HG02884 (cell line): ENCODE measurements at regions not wholly inside any gene's neighbourhood (a gene's known extent, or its start where the extent isn't known, plus 50 kb on each side); places are given as distances from the start of the nearest gene placed in this dataset.
"Not testable (repeated sequence)": the region's sequence is repeated elsewhere in the genome, so short reads cannot be mapped to it uniquely, and the experiment has no call there.

ENCODE experiments used
- ATAC-seq: cut with Tn5 transposase; IDR thresholded peaks from one replicate; pipeline ENCODE4 v1.9.1; 2021; ENCODE audit warnings: mild to moderate bottlenecking, moderate library complexity; ENCODE audit not compliant: unreplicated experiment

DNA sequence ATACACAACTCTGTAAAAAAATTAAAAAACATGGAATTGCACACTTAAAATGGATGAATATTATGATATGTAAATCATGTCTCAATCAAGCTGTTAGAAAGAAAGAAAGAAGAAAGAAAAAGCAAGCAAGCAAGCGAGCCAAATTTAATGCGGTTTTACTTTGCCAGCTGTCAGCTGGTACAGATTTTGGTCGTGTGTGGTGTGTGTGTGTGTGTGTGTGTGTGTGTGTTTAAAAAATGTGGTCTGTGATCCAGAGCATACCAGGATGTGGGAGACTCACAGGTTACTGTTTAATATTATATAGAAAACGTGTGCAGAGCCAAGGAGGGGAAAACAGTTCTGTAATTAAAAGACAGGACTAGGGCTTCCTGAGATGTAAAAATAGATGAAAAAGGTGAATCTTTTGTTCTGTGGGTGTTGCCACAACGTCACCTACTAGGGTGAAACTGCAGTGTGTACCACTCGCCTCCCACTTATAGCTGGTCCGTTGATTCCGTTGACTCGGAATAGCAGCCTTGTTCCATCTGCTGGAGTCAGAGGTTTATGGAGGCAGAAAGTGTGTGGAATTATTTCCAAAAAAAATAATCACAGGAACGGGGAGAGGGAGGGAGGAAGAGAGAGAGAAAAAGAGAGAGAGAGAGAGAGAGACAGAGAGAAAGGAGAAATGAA lies 197.7 kb downstream of the BCAS1 start:
- no peak for ATAC-seq

GRCh38 chr20:53872081-53872541 lies 198.3 kb downstream of the BCAS1 start:
- no peak for ATAC-seq

GRCh38 chr20:53871541-53871940 lies 198.9 kb downstream of the BCAS1 start:
- ATAC-seq: no peak

DNA sequence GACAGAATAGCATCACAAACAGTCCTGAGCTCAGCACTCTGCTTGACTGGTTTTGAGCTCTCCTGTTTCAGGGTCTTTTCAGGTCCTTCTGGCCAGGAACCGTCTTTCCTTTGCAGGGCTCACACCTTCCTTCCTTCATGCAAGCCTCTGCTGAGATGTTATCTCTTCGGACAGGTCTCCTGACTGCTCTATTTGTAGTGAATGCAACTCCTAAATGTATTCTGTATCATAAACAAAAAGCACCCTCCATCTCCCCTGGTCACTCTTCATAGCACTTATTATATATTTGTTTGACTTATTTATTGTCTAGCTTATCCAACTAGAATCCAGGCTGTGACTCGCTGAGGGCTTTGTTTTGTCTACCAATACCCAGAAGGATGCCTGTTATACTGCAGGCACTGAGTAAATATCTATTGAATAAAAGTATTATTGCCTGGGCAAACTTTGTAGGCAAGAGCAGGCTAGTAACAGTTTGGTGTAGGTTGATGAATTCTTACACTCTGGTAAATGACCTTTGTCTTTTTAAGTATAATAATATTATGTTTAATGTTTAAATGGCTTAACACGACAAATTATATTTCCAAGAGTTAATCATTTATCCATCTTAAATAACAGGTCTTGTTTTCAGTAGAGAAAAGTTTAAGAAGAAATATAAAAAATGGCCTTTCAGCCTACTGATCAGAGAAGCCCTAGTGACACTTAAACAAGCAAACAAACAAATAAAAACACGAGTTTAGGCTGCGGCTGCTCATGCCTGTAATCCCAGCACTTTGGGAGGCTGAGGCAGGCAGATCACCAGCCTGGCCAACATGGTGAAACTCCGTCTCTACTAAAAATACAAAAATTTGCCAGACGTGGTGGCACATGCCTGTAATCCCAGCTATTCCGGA lies 199.7 kb downstream of the BCAS1 start:
- ATAC-seq: no peak

DNA sequence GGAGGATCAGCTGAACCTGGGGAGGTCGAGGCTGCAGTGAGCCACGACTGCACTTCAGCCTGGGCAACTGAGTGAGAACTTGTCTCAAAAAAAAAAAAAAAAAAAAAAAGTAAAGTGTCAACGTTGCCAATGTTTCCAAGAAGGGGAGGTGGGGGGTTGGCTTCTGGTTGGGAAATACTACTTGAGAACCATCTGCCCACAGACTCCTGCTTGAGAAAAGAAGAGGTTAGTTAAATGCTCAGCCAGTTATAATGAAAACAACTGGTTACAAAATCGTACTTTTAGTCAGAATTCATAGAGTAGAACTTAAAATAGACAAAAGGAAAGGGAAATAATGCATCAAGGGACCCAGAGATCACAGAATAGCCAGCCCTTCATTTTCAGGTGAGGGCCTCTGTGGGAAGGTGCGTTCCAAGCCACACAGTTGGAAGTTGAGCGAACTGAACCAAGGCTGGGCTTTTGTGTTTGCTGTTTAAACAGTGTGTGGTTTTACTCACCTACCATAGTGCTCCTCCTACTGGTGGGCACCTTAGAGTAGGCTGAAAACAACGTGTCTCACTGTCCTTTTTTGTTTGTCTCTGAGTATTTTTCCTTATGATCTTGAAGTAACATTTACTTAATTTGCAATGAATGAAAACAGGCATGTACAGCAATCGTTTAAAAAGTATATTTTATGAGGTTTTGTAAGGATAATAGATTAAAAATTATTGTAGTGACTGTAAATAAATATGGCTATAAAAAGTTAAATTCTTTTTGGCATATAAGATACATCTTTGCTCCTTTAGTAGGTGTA lies 200.7 kb downstream of the BCAS1 start:
- ATAC-seq: peak; percentile 59

DNA sequence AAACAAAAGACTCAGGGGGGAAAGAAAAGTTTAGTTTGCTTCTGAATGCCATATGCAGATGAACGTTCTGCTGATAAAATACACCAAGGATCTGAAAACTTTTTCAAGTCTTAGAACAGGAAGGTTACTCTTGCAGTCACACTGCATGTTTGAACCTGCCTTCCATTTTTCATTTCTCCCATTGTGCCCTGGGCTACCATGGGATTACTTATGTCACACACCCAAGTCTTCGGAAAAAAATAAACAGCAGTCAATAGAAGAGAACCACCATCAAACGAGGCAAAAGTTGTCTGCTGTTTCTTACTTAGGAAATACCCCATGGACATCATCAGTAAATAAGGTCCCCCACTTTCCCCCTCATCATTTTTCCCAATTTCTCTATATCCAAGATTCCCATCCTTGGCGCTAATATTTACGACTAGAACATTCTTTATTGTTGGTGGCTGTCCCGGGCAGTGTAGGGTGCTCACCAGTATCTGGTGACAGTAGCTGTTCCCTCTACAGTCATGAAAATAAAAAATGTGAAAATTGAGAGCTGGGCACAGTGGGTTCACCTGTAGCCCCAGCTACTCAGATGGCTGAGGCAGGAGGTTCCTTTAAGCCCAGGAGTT lies 202.5 kb downstream of the BCAS1 start:
- ATAC-seq: no peak

DNA sequence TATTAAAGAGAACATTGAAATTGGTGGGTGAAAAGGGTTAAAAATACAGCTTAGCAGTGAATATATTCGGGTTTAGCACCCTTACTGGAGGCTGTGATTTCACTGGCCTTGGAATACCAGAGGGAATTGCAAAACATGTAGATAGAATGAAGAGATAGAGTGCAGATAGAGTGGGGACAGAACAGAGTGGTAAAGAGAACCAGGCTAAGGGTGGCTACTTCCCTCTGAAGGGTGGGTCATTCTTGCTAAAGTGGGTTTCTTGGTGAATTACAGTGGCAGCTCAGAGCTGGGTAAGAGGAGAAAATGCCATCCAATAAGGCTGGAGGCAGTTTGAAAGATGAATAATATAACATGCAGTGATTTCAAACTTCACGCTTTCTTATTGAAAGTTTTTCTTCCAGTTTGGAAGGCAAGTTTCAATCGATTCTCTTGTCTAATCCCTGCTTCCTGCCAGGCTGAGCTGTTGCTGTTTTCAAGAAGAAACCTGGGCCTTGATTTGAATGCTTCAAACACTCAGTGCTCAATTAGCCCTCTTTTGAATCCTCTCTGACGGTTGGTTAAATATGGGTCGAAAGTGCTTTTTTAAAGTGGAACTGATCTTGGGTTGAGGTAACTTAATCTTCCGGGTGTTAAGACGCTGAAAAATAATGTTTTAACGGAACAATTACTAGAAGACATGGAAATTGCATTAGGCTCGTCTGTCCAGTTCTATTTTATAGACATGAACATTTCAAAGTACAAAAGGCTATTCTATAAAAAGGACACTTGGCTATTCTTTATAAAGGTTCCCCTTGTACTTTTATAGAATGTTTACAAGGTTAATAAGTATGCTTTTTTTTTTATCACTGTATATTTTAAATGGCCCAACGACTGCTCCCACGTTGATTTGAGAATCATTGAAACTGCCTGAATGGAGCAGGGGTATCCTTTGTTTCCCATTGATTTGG lies 203.3 kb downstream of the BCAS1 start:
- ATAC-seq: no peak

DNA sequence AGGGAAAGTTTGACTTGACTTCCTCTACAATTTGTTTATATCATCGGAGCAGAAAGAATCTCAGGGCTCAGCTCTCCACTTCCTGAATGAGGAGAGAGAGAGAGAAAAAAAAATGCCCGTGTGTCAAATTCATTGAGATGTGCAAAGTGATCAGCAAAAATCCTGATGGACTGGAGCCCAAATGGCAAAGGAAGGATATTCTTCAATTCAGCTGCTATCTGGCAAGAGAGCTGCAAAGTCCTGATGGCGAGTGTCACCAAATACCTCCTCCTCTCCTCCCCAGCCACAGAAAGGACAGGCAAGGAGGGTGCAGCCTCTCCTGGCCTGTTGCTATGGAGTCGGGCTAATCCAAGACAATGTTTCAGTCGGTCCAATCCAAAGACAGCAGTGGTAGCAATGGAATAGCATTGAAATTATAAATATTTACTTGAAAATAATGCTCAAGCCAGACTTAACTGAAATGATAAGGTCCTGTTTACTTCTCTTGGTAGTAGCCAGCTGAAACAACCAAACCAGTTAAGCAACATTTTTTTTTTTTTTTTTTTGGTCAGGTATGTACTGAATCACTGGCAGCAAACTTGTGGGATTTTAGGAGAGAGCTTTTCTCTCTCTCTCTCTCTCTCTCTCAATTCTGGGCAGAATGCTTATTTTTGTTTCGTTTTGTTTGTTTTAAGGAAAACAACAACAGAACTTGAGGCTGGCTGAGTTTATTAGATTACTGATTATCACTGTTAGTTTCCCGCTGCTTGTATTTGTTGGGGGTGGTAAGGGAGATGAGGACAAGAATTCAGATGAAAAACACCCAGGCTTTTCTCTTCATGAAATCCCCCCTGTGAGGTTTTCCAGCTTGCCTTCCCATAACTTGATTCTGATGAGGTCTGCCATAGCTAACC lies 204.2 kb downstream of the BCAS1 start:
- no peak for ATAC-seq

DNA sequence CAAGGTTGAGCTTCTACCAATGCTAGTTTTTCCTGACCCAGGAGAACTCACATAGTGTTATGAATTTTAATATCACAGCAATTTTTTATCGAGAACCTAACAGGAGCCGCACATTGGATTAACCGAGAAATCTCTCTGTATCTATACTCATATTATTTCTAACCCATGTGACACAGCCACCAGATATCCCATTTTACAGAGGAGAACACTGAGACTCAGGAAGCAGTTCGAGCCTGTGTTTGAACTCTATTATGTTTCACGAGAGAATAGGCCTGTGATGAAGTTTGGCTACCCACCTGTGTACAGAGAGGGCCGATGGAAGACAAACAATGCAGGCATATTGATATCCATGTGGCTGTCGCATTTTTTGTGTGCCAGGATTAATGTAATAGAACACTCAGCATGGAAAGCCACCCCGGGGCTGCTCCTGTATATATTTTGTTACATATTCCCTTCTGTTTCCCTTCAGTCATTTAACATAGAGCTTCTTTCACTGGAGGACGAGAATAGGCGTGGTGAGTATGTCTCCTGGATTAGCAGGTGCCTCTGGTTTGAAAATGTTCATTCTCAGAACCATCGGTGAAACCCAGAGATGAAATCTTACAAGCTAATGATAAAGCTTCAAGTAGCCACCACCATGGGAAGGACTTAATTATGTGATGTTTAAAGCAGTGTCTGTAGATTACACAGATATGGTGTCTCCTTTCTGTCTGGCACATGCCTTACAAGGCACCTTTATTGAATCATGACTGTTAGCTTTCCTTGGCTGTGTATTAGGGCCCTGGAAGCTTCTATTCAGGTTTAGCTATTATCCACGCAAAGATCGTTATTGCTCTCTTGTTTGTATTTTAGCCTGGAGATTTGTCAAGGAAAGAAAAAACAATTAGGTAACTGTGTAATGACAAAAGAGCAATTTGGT lies 205.4 kb downstream of the BCAS1 start:
- not testable (repeated sequence) for ATAC-seq

DNA sequence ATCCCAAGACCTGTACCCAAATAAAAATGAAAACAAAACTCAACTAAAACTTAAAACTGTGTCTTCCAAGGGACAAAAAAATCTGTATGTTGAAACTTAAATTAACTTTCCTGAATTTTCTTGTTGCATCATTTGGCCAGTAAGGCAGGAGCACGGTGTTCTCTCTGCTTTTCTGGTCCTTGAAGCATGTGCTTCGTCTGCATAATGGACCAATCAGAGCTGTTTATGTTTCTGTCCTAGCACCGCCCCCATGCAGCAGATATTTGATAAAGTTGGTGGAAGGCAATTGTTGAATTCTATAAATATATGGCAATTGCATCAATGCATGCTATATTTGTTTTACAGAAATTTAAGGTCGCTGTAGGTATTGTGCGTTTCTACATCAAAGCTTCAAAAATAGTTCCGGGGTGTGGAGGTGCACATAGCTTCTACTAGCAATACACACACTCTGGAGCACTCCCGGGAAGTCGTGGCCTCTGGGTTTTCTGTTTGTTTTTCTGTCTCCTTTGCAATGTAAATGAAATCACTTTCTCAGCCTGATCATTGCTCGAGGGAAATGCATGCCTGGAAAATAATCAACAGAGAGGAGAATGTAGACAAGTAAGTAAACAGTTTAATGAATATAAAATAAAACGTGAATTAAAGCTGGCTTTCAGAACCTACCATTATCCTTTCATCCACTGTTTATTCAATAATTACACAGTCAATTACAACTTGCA lies 206.3 kb downstream of the BCAS1 start:
- not testable (repeated sequence) for ATAC-seq

- not testable (repeated sequence) for ATAC-seq
Observed at GRCh38 chr20:53863535-53863922, 206.9 kb downstream of the BCAS1 start.

- ATAC-seq: not testable (repeated sequence)
Observed at GRCh38 chr20:53863039-53863438, 207.4 kb downstream of the BCAS1 start.

DNA sequence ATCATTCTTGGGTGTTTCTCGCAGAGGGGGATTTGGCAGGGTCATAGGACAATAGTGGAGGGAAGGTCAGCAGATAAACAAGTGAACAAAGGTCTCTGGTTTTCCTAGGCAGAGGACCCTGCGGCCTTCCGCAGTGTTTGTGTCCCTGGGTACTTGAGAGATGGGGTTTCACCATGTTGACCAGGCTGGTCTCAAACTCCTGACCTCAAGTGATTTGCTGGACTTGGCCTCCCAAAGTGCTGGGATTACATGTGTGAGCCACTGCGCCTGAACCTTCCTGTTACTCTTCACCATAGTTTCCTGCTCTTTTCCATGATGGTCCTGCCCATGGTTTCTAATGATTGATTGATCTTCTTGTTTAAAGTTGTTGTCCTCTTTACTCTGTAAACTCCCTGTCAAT lies 207.9 kb downstream of the BCAS1 start:
- ATAC-seq: not testable (repeated sequence)

DNA sequence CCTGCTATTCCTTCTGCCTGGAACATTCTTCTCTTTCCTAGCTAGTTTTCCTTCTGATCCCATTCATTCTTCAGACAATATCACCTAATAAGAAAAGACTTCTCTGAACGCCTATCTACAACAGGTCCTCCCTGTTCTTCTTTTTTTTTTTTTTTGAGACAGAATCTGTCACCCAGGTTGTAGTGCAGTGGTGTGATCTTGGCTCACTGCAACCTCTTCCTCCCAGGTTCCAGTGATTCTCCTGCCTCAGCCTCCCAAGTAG lies 208.3 kb downstream of the BCAS1 start:
- ATAC-seq: not testable (repeated sequence)

DNA sequence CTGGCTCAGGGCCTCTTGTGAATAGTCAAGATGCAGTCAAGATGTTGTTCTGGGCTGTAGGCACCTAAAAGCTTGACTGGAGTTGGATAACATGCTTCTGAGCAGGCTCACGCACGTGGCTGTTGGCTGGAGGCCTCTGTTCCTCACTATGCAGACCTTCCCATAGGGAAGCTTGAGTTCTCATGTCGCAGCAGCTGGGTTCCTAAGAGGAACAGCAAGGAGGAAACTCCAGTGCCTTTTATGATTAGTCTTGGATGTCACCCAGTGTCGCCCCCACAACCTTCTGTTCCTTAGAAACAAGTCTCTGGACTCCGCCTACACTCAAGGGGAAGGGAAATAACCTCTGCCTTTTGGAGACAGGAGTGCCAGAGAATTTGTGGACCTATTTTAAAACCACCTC lies 210.7 kb downstream of the BCAS1 start:
- no peak for ATAC-seq

- ATAC-seq: not testable (repeated sequence)
Observed at GRCh38 chr20:53859009-53859408, 211.4 kb downstream of the BCAS1 start.

- ATAC-seq: not testable (repeated sequence)
Observed at GRCh38 chr20:53858516-53858915, 211.9 kb downstream of the BCAS1 start.
